ENCODE measurements at regions not wholly inside any gene's neighbourhood (a gene's known extent, or its start where the extent isn't known, plus 50 kb on each side); places are given as distances from the start of the nearest gene placed in this dataset.

- Histone ChIP-seq H3K9me3 (ENCODE audit: control insufficient read depth, insufficient read depth, low read depth, low read length) (no peaks in the 10 kb centered on the region), H3K4me3 (replicated peaks in 1 of 4; ENCODE audit: control extremely low read depth in 1 of 4, insufficient read depth in 1 of 4, low read depth in 3 of 4, low read length in 4 of 4) (no peak overlapping the region), H3K36me3 (ENCODE audit: control insufficient read depth, insufficient read depth, low read length) (no peaks in the 10 kb centered on the region), H4K20me1 (ENCODE audit: control insufficient read depth, extremely low read depth, insufficient read depth, low read length) (no peaks in the 10 kb centered on the region), H2AFZ (ENCODE audit: low read length) (no peak overlapping the region), H3K9ac (ENCODE audit: insufficient read depth, low read length) (no peak overlapping the region), H3K4me2 (ENCODE audit: extremely low read depth, insufficient read depth, low read length) (no peak overlapping the region), H3K79me2 (ENCODE audit: control insufficient read depth, insufficient read depth, low read length) (no peaks in the 10 kb centered on the region), H3K4me1 (ENCODE audit: control insufficient read depth, extremely low read depth, insufficient read depth, low read length) (no peaks in the 10 kb centered on the region), H3K27me3 (ENCODE audit: control insufficient read depth, insufficient read depth, low read length) (no peaks in the 10 kb centered on the region), H3K27ac (ENCODE audit: insufficient read depth, low read length) (no peak overlapping the region)
- no peak for DNase-seq (ENCODE audit: low read depth in 2 of 2)
- TF ChIP-seq EZH2 (IDR thresholded peaks at IDR 0.05; ENCODE audit: low read length, missing control alignments) (no peak), CTCF (conservative IDR thresholded peaks at IDR 0.05 in 1 of 2, IDR thresholded peaks at IDR 0.05 in 1 of 2; ENCODE audit: low read depth in 1 of 2, low read length in 2 of 2) (no peak)
Observed at GRCh38 chr10:76733441-76733936, 904.1 kb downstream of the KCNMA1 start.

- H4K20me1 ChIP-seq (ENCODE audit: control insufficient read depth, extremely low read depth, insufficient read depth, low read length) = no peaks in the 10 kb centered on the region
- no peaks in the 10 kb centered on the region for H3K9me3 ChIP-seq (ENCODE audit: control insufficient read depth, insufficient read depth, low read depth, low read length)
- H3K4me3 ChIP-seq (replicated peaks in 1 of 4; ENCODE audit: control extremely low read depth in 1 of 4, insufficient read depth in 1 of 4, low read depth in 3 of 4, low read length in 4 of 4) = no peak overlapping the region
- no peaks in the 10 kb centered on the region for H3K27me3 ChIP-seq (ENCODE audit: control insufficient read depth, insufficient read depth, low read length)
- H3K79me2 ChIP-seq (ENCODE audit: control insufficient read depth, insufficient read depth, low read length) = no peaks in the 10 kb centered on the region
- no peaks in the 10 kb centered on the region for H3K36me3 ChIP-seq (ENCODE audit: control insufficient read depth, insufficient read depth, low read length)
- no peak overlapping the region for H3K27ac ChIP-seq (ENCODE audit: insufficient read depth, low read length)
- TF ChIP-seq CTCF (conservative IDR thresholded peaks at IDR 0.05 in 1 of 2, IDR thresholded peaks at IDR 0.05 in 1 of 2; ENCODE audit: low read depth in 1 of 2, low read length in 2 of 2) (no peak), EZH2 (IDR thresholded peaks at IDR 0.05; ENCODE audit: low read length, missing control alignments) (no peak)
- no peak overlapping the region for H2AFZ ChIP-seq (ENCODE audit: low read length)
- no peak overlapping the region for H3K4me2 ChIP-seq (ENCODE audit: extremely low read depth, insufficient read depth, low read length)
- H3K4me1 ChIP-seq (ENCODE audit: control insufficient read depth, extremely low read depth, insufficient read depth, low read length) = no peaks in the 10 kb centered on the region
- no peak overlapping the region for H3K9ac ChIP-seq (ENCODE audit: insufficient read depth, low read length)
- peak in 1 of 2 donors; percentile 11 for DNase-seq (ENCODE audit: low read depth in 2 of 2)
Observed at GRCh38 chr10:76732306-76732705, 905.3 kb downstream of the KCNMA1 start.

- TF ChIP-seq CTCF (conservative IDR thresholded peaks at IDR 0.05 in 1 of 2, IDR thresholded peaks at IDR 0.05 in 1 of 2; ENCODE audit: low read depth in 1 of 2, low read length in 2 of 2) (no peak), EZH2 (IDR thresholded peaks at IDR 0.05; ENCODE audit: low read length, missing control alignments) (no peak)
- Histone ChIP-seq H3K27ac (ENCODE audit: insufficient read depth, low read length) (no peak overlapping the region), H3K4me3 (replicated peaks in 1 of 4; ENCODE audit: control extremely low read depth in 1 of 4, insufficient read depth in 1 of 4, low read depth in 3 of 4, low read length in 4 of 4) (no peak overlapping the region), H3K4me2 (ENCODE audit: extremely low read depth, insufficient read depth, low read length) (no peak overlapping the region), H3K9ac (ENCODE audit: insufficient read depth, low read length) (no peak overlapping the region), H3K9me3 (ENCODE audit: control insufficient read depth, insufficient read depth, low read depth, low read length) (no peaks in the 10 kb centered on the region), H3K4me1 (ENCODE audit: control insufficient read depth, extremely low read depth, insufficient read depth, low read length) (no peaks in the 10 kb centered on the region), H3K27me3 (ENCODE audit: control insufficient read depth, insufficient read depth, low read length) (no peaks in the 10 kb centered on the region), H3K79me2 (ENCODE audit: control insufficient read depth, insufficient read depth, low read length) (no peaks in the 10 kb centered on the region), H2AFZ (ENCODE audit: low read length) (no peak overlapping the region), H4K20me1 (ENCODE audit: control insufficient read depth, extremely low read depth, insufficient read depth, low read length) (no peaks in the 10 kb centered on the region), H3K36me3 (ENCODE audit: control insufficient read depth, insufficient read depth, low read length) (no peaks in the 10 kb centered on the region)
- no peak for DNase-seq (ENCODE audit: low read depth in 2 of 2)
Observed at GRCh38 chr10:76729841-76730487, 907.6 kb downstream of the KCNMA1 start.
